Medulla oblongata (tissue), 1 donor: ENCODE measurements at regions not wholly inside any gene's neighbourhood (a gene's known extent, or its start where the extent isn't known, plus 50 kb on each side); places are given as distances from the start of the nearest gene placed in this dataset.

Experiments
- DNase-seq: peaks from one replicate; pipeline ENCODE4 v3.0.0-alpha.2; 2015; ENCODE audit errors: extremely low spot score

DNA sequence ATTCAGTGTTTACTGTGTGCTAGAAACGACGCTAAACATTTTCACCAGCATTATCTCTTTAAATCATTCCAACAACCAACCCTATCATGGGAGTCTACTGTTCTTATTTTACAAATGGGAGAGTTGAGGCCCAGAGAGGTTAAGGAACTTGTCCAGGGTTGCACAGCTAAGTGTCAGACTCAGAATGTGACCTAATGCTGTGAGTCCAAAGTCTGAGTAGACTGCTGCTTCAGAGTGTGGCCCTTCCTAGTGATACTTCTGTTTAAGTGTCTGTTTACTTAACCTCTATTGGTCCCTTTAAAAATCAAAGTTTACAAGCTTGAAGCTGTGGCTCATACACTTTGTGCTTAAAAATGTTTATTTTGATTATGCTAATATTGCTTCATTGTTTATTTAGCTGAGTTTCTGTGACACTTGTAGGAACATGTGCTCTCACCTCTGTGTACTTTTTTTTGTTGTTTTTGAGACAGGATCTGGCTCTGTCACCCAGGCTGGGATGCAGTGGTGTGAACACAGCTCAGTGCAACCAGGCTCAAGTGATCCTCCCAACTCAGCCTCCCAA is 84.4 kb upstream of the SYPL1 start:
- DNase-seq = no peak

DNA sequence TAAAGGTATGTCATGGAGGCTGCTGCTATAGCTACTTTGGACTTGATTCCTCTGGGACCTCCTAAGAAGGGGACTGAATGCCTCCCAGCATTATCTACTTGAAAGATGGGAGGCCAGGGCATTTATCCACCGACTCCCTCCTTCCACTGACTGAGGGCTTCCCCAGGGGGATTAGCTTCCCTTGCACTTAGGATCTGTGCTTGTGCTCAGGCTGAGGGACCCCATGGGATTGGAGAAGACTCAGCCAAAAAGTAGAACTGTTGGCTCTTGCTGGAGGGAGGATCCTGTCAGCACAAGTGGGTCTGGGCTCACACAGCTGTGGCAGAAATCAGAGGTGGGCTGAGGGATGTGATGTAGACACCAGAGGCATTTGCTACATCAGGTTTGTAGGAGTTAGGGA is 81.5 kb upstream of the SYPL1 start:
- no peak for DNase-seq

GRCh38 chr7:106190589-106191330 is 78.6 kb upstream of the SYPL1 start:
- DNase-seq = no peak

GRCh38 chr7:106187613-106188350 is 75.7 kb upstream of the SYPL1 start:
- no peak for DNase-seq

- DNase-seq = no peak
Measured at GRCh38 chr7:106185719-106186118, 73.6 kb upstream of the SYPL1 start.

DNA sequence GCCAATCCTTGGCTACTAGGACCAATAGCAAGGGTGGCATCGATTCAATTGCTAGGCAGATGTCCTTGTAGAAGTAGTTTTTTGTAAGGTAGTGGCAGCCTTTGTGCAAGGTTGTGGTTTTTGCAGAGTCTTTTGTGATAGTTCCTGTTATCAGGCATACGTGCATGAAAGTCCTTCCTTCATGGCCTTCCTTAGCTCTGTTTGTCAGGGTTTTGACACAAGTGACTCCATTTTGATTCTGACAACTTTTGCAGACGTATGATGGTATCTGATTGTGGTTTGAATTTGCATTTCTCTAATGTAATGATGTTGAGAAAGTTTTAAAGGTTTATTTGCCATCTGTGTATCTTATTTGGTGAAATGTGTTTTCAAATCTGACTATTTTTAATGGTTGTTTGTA is 71.8 kb upstream of the SYPL1 start:
- no peak for DNase-seq

DNA sequence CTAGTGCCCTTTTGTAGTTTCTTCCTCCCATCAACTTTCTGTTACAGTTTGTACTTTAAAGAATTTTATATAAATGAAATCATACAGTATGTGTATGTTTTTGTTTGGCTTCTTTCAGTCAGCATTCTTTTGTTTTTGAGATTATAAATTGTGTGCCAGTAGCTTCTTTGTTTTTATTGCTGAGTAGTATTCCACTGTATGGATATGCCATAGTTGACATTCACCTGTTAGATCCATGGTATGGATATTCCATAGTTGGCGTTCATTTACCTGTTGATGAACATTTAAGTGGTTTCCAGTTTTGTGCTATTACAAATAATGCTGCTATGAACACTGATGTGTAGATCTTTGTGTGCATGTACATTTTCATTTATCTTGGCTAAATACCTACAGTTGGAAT is 70.8 kb upstream of the SYPL1 start:
- DNase-seq = no peak

- DNase-seq = no peak
Measured at GRCh38 chr7:106181658-106182265, 69.7 kb upstream of the SYPL1 start.

DNA sequence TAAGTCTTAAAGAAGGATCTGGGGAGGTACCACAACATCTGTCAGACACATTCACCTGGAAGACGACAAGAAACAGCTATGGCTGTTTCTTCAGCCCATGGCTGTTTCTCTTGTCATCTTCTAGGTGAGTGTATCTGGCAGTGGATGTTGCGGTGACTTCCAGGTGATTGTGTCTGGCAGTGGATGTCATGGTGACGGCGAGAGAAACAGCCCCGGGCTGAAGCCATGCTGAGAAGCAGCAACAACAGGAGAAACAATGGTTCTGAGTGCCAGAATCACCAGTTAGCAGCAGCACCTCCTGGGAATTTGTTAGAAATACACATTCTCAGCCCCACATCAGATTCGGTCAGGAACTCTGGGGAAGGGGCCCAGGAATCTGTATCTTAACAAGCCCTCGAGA is 68.6 kb upstream of the SYPL1 start:
- no peak for DNase-seq

DNA sequence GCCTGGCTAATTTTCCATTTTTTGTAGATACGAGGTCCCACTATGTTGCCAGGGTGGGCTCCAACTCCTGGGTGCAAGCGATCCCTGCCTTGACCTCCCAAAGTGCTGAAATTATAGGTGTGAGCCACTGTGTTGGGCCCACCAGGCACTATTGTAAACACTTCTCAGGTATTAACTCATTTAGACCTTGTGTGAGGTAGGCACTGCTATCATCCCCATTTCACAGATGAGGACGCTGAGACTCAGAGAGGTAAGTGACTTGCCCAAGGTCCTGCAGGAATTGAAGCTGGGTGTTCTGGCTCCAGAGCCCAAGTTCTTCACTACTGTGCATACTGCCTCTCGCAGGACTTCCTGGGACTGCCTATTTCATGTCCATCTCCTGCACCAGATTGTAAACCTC is 67.1 kb upstream of the SYPL1 start:
- no peak for DNase-seq

GRCh38 chr7:106178593-106179134 is 66.6 kb upstream of the SYPL1 start:
- no peak for DNase-seq

- no peak for DNase-seq
Measured at GRCh38 chr7:106177738-106178592, 65.9 kb upstream of the SYPL1 start.

- DNase-seq = no peak
Measured at GRCh38 chr7:106177300-106177690, 65.2 kb upstream of the SYPL1 start.

GRCh38 chr7:106176414-106177299 is 64.5 kb upstream of the SYPL1 start:
- DNase-seq = peak; percentile 89

GRCh38 chr7:106175507-106175906 is 63.4 kb upstream of the SYPL1 start:
- DNase-seq = no peak

DNA sequence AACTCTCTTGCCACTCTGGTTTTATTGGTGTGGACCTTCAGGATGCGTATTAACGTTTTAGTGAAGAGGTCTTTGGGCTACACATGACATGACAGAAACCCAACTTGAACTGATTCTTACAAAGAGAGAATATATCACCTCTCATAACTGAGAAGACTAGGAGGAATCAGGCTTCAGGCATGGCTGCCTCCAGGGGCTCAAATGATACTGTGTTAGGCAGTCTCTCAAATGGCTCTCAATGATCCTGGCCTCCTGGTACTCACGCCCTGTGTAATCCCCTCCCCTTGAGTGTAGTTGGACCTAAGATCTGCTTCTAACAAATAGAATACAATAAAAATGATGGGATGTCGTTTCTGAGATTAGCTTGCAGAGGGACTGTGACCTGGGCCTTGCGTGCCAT is 58.5 kb upstream of the SYPL1 start:
- no peak for DNase-seq

DNA sequence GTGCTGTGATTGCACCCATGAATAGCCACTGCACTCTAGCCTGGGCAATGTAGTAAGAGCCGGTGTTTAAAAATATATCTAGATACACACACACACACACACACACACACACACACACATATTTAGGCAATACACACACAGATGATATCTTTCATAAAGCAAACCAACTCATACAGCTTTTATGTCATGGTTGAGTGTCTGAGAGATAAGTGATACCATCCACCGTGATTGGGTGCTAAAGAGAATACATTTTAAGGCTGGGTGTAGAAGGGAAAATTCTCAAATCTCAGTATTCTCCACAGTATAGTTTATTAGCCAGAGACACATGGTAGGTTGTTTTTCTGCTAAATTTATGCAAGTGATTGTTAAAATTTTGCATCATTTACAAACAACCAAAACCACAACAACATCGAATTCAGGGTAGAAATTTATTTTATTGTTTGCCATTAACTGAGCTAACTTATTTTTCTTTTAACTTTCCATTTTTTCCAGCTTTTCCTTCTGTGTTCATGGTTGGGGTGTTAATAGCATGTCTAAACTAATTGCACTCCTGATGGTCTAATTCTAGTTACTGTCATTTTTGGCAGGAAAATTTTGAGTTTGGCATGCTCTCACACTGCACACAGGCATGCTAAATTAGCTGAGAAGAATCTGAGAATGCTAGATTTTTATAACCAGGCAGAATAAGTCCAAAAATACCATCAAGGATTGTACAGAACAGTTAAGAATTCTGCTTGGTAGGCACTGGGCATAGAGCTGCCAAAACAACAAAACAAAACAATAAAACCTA is 57.9 kb upstream of the SYPL1 start:
- no peak for DNase-seq

GRCh38 chr7:106167439-106168136 is 55.5 kb upstream of the SYPL1 start:
- no peak for DNase-seq
